HL-60 (cell line): ENCODE measurements at regions not wholly inside any gene's neighbourhood (a gene's known extent, or its start where the extent isn't known, plus 50 kb on each side); places are given as distances from the start of the nearest gene placed in this dataset.

Source experiments
- CTCF ChIP-seq: IDR thresholded peaks from one replicate; pipeline ENCODE4 v1.5.1; 2011; ENCODE audit warnings: low read length, control low read depth, inconsistent platforms; ENCODE audit not compliant: insufficient read depth
- POLR2AphosphoS5 ChIP-seq: IDR thresholded peaks from 2 replicates; pipeline ENCODE4 v1.6.1; 2012; ENCODE audit warnings: low read depth

- TF ChIP-seq CTCF = no peak
- no peak for TF ChIP-seq POLR2AphosphoS5
These were observed 312.5 kb upstream of the CHRM2 start for GRCh38 chr7:136555933-136556332.
